ENCODE measurements at regions not wholly inside any gene's neighbourhood (a gene's known extent, or its start where the extent isn't known, plus 50 kb on each side); places are given as distances from the start of the nearest gene placed in this dataset.

DNA sequence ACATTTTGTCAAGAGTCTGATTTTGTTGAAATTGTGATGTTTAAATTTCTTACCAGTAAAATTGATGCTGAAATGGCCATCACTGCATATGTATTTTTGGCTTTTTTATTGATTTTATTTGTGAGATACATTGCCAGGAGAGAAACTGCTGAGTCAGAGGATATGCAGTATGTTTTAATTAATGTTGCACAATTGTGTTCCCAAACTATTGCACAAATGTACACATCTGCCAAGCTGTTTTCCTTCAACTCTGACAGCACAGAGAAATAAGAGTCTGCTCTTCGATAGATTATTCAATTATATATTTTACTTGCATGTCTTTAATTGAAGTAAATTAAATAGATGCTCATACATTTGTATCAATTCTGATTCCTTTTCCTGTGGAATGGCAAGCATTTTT lies 640.2 kb upstream of the LUZP2 start:
- TF ChIP-seq CTCF (IDR thresholded peaks at IDR 0.05) (no peak), ZFX (IDR thresholded peaks at IDR 0.05; ENCODE audit: borderline replicate concordance) (no peak)
